A673 (cell line): ENCODE measurements at regions not wholly inside any gene's neighbourhood (a gene's known extent, or its start where the extent isn't known, plus 50 kb on each side); places are given as distances from the start of the nearest gene placed in this dataset.

ENCODE experiments used
- CTCF ChIP-seq: fragments of 300-800, 200-600 bp; sonication (generic); conservative IDR thresholded peaks from 2 replicates; pipeline ENCODE4 v1.5.1; 2017; ENCODE audit warnings: low read depth, mild to moderate bottlenecking, antibody characterized with exemption, low read length, moderate library complexity, mixed read lengths
- EZH2 ChIP-seq: fragments of 200-600 bp; sonication (generic); IDR thresholded peaks from 2 replicates; pipeline ENCODE4 v1.6.1; 2017; ENCODE audit warnings: borderline replicate concordance, low read depth, mild to moderate bottlenecking, mixed read lengths, antibody characterized with exemption, low read length; ENCODE audit not compliant: poor library complexity, severe bottlenecking

DNA sequence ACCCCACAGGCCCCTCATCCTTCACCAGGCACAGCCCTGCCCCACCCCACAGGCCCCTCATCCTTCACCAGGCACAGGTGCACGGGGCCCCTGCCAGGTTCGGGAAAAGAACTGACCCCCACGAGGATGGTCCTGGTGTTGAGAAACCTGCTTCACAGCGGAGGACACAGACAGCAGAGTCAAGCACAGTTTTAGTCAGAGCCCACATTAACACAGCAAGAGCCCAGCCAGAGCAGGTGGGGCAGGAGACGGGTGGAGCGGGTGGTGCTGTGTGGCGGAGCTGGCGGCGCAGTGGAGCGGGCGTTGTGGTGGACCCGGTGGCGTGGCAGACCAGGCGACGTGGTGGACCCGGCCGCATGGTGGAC, 1085.5 kb downstream of the BRD1 start:
- no peak for TF ChIP-seq CTCF
- TF ChIP-seq EZH2, result no peak
